ENCODE measurements at regions not wholly inside any gene's neighbourhood (a gene's known extent, or its start where the extent isn't known, plus 50 kb on each side); places are given as distances from the start of the nearest gene placed in this dataset.
"Not testable (repeated sequence)": the region's sequence is repeated elsewhere in the genome, so short reads cannot be mapped to it uniquely, and the experiment has no call there.

DNA sequence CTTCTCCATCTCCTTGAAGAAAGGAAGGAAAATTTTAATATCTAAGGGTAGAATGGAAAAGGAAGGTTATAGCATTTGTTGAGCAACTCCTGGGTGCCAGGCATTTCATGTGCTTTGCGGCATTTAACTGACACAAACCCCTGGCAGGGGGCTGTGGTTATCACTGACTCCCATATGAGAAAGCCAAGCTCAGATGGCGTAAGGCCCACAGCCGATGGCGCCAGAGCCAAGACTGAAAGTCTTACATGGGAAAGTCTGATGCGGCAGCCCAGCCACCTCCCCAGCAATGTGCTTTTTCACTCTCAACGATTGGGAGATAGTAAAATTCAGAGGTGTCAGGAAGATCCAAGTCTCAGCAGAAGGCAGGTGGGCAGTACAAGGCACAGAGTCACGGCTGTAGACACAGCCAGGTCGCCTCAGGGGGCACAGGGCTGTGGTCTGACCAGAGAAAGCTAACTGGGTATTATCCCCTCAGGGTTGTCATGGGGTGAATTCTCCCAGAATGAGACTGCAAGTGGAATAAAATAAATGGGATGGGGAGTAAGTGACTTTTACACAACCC, 324.2 kb upstream of the NCKAP5 start:
- Mint-ChIP-seq H3K4me1 (peaks cover 0 to 3% (median 0%) of the 10 kb centered on the region in 3 donors), H3K27me3 (no peaks in the 10 kb centered on the region), H3K27ac (no peak overlapping the region), H3K9me3 (peaks cover 0 to 4% (median 0%) of the 10 kb centered on the region in 3 donors), H3K36me3 (no peaks in the 10 kb centered on the region), H3K4me3 (no peak overlapping the region)
- no peak for DNase-seq
- ATAC-seq (replicated peaks in 1 of 4) = no peak
- ChIA-PET CTCF (no interaction called here), POLR2A (no interaction called here)
- H3K4me1 ChIP-seq (ENCODE audit: control insufficient read depth in 1 of 2, extremely low read depth in 1 of 2, insufficient read depth in 2 of 2, low read length in 2 of 2) = no peaks in the 10 kb centered on the region
- 61% methylated on average over 6 of the region's 8 CpGs for WGBS (ENCODE audit: insufficient coverage)
- H3K27ac ChIP-seq (ENCODE audit: low read length) = no peak overlapping the region
- no peaks in the 10 kb centered on the region for H3K9me3 ChIP-seq
- H3K4me3 ChIP-seq (ENCODE audit: control insufficient read depth in 1 of 2, extremely low read depth in 1 of 2, low read length in 1 of 2) = no peak overlapping the region
- H3K36me3 ChIP-seq (ENCODE audit: control insufficient read depth in 2 of 2, extremely low read depth in 1 of 2, insufficient read depth in 1 of 2, low read length in 1 of 2) = no peaks in the 10 kb centered on the region
- H3K27me3 ChIP-seq (replicated peaks in 1 of 2; ENCODE audit: control insufficient read depth in 2 of 2, extremely low read depth in 1 of 2, insufficient read depth in 2 of 2, low read length in 1 of 2) = peaks cover 0 to 12% of the 10 kb centered on the region in 2 experiments

DNA sequence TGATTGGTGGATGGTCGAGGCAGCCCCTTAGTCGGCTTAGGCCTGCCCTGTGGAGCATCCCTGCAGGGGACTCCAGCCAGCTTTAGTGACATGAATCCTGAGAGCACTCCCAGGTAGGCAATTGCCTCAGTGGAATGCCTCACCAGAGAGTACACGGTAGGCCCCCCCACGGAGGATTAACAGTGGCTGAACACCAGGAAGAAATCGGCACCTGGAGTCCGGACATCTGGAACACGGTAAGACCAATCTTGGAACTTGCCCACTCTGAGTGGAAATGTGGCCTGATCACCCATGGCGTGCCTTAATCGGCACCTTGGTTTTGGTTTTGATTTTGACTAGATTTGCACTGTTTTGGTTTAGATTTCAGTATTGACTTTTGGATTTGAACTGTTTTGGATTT, 326.2 kb upstream of the NCKAP5 start:
- no peaks in the 10 kb centered on the region for H3K4me1 ChIP-seq (ENCODE audit: control insufficient read depth in 1 of 2, extremely low read depth in 1 of 2, insufficient read depth in 2 of 2, low read length in 2 of 2)
- H3K9me3 ChIP-seq = no peaks in the 10 kb centered on the region
- Mint-ChIP-seq H3K9me3 (peaks cover 0 to 4% (median 0%) of the 10 kb centered on the region in 3 donors), H3K27me3 (peaks cover 0 to 5% of the 10 kb centered on the region in 2 donors), H3K4me3 (no peak overlapping the region), H3K36me3 (no peaks in the 10 kb centered on the region), H3K27ac (no peak overlapping the region), H3K4me1 (peaks cover 0 to 3% (median 0%) of the 10 kb centered on the region in 3 donors)
- no peak for DNase-seq
- H3K4me3 ChIP-seq (ENCODE audit: control insufficient read depth in 1 of 2, extremely low read depth in 1 of 2, low read length in 1 of 2) = no peak overlapping the region
- CTCF ChIA-PET = no interaction called here
- H3K36me3 ChIP-seq (ENCODE audit: control insufficient read depth in 2 of 2, extremely low read depth in 1 of 2, insufficient read depth in 1 of 2, low read length in 1 of 2) = no peaks in the 10 kb centered on the region
- H3K27me3 ChIP-seq (replicated peaks in 1 of 2; ENCODE audit: control insufficient read depth in 2 of 2, extremely low read depth in 1 of 2, insufficient read depth in 2 of 2, low read length in 1 of 2) = peaks cover 0 to 14% of the 10 kb centered on the region in 2 experiments
- H3K27ac ChIP-seq (ENCODE audit: low read length) = no peak overlapping the region
- ATAC-seq (replicated peaks in 1 of 4) = no peak
- POLR2A ChIA-PET = no interaction called here
- WGBS (ENCODE audit: insufficient coverage) = 90% methylated on average over 9 of the region's 9 CpGs

DNA sequence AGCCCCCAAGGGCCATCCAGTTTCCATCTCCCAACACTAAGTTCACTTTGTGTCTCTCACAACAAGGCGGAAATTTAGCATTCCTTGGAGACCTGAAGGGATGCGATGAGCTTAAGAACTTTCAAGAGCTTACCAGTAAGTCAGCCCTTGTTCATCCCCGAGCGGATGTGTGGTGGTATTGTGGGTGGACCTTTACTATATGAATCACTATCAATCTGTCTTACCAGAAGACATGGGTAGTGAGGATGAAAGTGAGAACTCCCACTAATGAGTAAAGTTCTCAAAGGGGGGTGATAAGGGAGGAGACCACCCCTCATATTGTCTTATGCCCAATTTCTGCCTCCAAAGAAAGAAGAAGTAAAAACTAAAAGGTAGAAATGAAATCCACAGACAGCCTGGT, 329.6 kb upstream of the NCKAP5 start:
- H3K27ac ChIP-seq (ENCODE audit: low read length); H3K27me3 ChIP-seq (replicated peaks in 1 of 2; ENCODE audit: control insufficient read depth in 2 of 2, extremely low read depth in 1 of 2, insufficient read depth in 2 of 2, low read length in 1 of 2); H3K36me3 Mint-ChIP-seq; H3K4me1 ChIP-seq (ENCODE audit: control insufficient read depth in 1 of 2, extremely low read depth in 1 of 2, insufficient read depth in 2 of 2, low read length in 2 of 2); CTCF ChIA-PET; H3K27ac Mint-ChIP-seq; H3K4me3 Mint-ChIP-seq; ATAC-seq (replicated peaks in 1 of 4); DNase-seq; H3K9me3 ChIP-seq; H3K4me3 ChIP-seq (ENCODE audit: control insufficient read depth in 1 of 2, extremely low read depth in 1 of 2, low read length in 1 of 2); H3K4me1 Mint-ChIP-seq; POLR2A ChIA-PET; H3K36me3 ChIP-seq (ENCODE audit: control insufficient read depth in 2 of 2, extremely low read depth in 1 of 2, insufficient read depth in 1 of 2, low read length in 1 of 2); H3K9me3 Mint-ChIP-seq: not testable (repeated sequence)
- peaks cover 10 to 19% of the 10 kb centered on the region in 2 donors for H3K27me3 Mint-ChIP-seq
- no CpG with 5 or more reads among the region's 4 CpGs for WGBS (ENCODE audit: insufficient coverage)

GRCh38 chr2:133900909-133901308, 332.6 kb upstream of the NCKAP5 start:
- DNase-seq (no peak), ATAC-seq (replicated peaks in 1 of 4) (no peak)
- Histone ChIP-seq H3K4me3 (ENCODE audit: control insufficient read depth in 1 of 2, extremely low read depth in 1 of 2, low read length in 1 of 2) (no peak overlapping the region), H3K27ac (ENCODE audit: low read length) (no peak overlapping the region), H3K27me3 (replicated peaks in 1 of 2; ENCODE audit: control insufficient read depth in 2 of 2, extremely low read depth in 1 of 2, insufficient read depth in 2 of 2, low read length in 1 of 2) (peaks cover 0 to 3% of the 10 kb centered on the region in 2 experiments), H3K4me1 (ENCODE audit: control insufficient read depth in 1 of 2, extremely low read depth in 1 of 2, insufficient read depth in 2 of 2, low read length in 2 of 2) (no peaks in the 10 kb centered on the region), H3K9me3 (no peaks in the 10 kb centered on the region), H3K36me3 (ENCODE audit: control insufficient read depth in 2 of 2, extremely low read depth in 1 of 2, insufficient read depth in 1 of 2, low read length in 1 of 2) (no peaks in the 10 kb centered on the region)
- Mint-ChIP-seq H3K27ac (no peak overlapping the region), H3K4me3 (no peak overlapping the region), H3K36me3 (no peaks in the 10 kb centered on the region), H3K9me3 (no peaks in the 10 kb centered on the region), H3K27me3 (peaks cover 10 to 23% of the 10 kb centered on the region in 2 donors), H3K4me1 (no peaks in the 10 kb centered on the region)
- no CpG with 5 or more reads among the region's 3 CpGs for WGBS (ENCODE audit: insufficient coverage)
- CTCF ChIA-PET = no interaction called here
- POLR2A ChIA-PET = no interaction called here

GRCh38 chr2:133906396-133906795, 338.1 kb upstream of the NCKAP5 start:
- peaks cover 3 to 14% (median 4%) of the 10 kb centered on the region in 3 donors for H3K9me3 Mint-ChIP-seq
- no peak overlapping the region for H3K4me3 ChIP-seq (ENCODE audit: control insufficient read depth in 1 of 2, extremely low read depth in 1 of 2, low read length in 1 of 2)
- H3K27ac ChIP-seq (ENCODE audit: low read length) = no peak overlapping the region
- peaks cover 16 to 27% of the 10 kb centered on the region in 2 donors for H3K27me3 Mint-ChIP-seq
- no peak for DNase-seq
- CTCF ChIA-PET = interaction anchor here in 1 of 2 donors (0.5 kb wide), 1 partner anchor 67 kb away, joined by 3 read pairs; no protein-coding TSS in a partner anchor
- no peaks in the 10 kb centered on the region for H3K4me1 ChIP-seq (ENCODE audit: control insufficient read depth in 1 of 2, extremely low read depth in 1 of 2, insufficient read depth in 2 of 2, low read length in 2 of 2)
- POLR2A ChIA-PET = no interaction called here
- H3K27me3 ChIP-seq (replicated peaks in 1 of 2; ENCODE audit: control insufficient read depth in 2 of 2, extremely low read depth in 1 of 2, insufficient read depth in 2 of 2, low read length in 1 of 2) = no peaks in the 10 kb centered on the region
- no peaks in the 10 kb centered on the region for H3K36me3 ChIP-seq (ENCODE audit: control insufficient read depth in 2 of 2, extremely low read depth in 1 of 2, insufficient read depth in 1 of 2, low read length in 1 of 2)
- no peaks in the 10 kb centered on the region for H3K36me3 Mint-ChIP-seq
- H3K4me3 Mint-ChIP-seq = no peak overlapping the region
- H3K4me1 Mint-ChIP-seq = no peaks in the 10 kb centered on the region
- no peak overlapping the region for H3K27ac Mint-ChIP-seq
- ATAC-seq (replicated peaks in 1 of 4) = no peak
- no peaks in the 10 kb centered on the region for H3K9me3 ChIP-seq

DNA sequence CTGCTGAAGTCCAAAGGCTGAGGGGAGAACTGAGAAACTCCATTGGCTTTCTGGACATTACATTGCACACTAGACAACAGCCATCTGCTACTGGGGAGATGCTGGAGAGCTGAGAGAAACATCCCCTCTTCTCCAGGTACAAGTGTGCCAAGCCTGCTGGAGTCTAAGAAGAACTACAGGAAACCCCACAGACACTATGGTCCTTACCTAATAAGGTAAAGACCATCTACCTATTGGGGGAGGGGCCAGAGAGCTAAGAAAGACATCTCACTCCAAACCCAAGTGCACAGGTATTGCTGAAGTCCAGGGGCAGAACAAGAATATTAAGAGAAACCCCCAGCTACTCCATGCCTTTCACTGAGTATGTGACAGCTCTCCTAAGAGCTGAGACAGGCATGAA, 338.7 kb upstream of the NCKAP5 start:
- H3K27ac Mint-ChIP-seq = no peak overlapping the region
- no peaks in the 10 kb centered on the region for H3K4me1 ChIP-seq (ENCODE audit: control insufficient read depth in 1 of 2, extremely low read depth in 1 of 2, insufficient read depth in 2 of 2, low read length in 2 of 2)
- DNase-seq = no peak
- H3K27me3 ChIP-seq (replicated peaks in 1 of 2; ENCODE audit: control insufficient read depth in 2 of 2, extremely low read depth in 1 of 2, insufficient read depth in 2 of 2, low read length in 1 of 2) = no peaks in the 10 kb centered on the region
- ChIA-PET CTCF (no interaction called here), POLR2A (no interaction called here)
- H3K36me3 Mint-ChIP-seq = no peaks in the 10 kb centered on the region
- no peak overlapping the region for H3K27ac ChIP-seq (ENCODE audit: low read length)
- H3K27me3 Mint-ChIP-seq = peaks cover 15 to 24% of the 10 kb centered on the region in 2 donors
- peaks cover 3 to 14% (median 4%) of the 10 kb centered on the region in 3 donors for H3K9me3 Mint-ChIP-seq
- no peaks in the 10 kb centered on the region for H3K36me3 ChIP-seq (ENCODE audit: control insufficient read depth in 2 of 2, extremely low read depth in 1 of 2, insufficient read depth in 1 of 2, low read length in 1 of 2)
- no peak for ATAC-seq (replicated peaks in 1 of 4)
- H3K4me3 Mint-ChIP-seq = no peak overlapping the region
- H3K4me3 ChIP-seq (ENCODE audit: control insufficient read depth in 1 of 2, extremely low read depth in 1 of 2, low read length in 1 of 2) = no peak overlapping the region
- no peaks in the 10 kb centered on the region for H3K9me3 ChIP-seq
- H3K4me1 Mint-ChIP-seq = no peaks in the 10 kb centered on the region

DNA sequence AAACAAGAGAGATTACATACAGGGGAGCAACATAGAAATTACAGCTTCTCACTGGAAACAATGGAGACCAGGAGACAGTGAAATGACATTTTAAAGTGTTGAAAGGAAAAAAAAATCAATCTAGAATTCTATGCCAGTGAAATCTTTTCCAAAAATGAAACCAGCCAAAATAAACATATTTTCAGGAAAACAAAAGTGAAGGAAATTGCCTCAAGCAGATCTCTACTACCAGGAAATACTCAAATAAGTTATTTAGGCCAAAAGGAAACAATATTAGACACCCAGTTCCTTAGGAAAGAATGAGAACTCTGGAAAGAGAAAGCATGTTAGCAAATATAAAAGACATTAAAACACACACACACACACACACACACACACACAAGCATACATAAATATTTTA, 339.9 kb upstream of the NCKAP5 start:
- ChIA-PET CTCF (no interaction called here), POLR2A (no interaction called here)
- Mint-ChIP-seq H3K9me3 (peaks cover 3 to 14% (median 4%) of the 10 kb centered on the region in 3 donors), H3K27me3 (peaks cover 14 to 15% of the 10 kb centered on the region in 2 donors), H3K27ac (no peak overlapping the region), H3K4me3 (no peak overlapping the region), H3K36me3 (no peaks in the 10 kb centered on the region), H3K4me1 (no peaks in the 10 kb centered on the region)
- H3K4me1 ChIP-seq (ENCODE audit: control insufficient read depth in 1 of 2, extremely low read depth in 1 of 2, insufficient read depth in 2 of 2, low read length in 2 of 2) = no peaks in the 10 kb centered on the region
- no peaks in the 10 kb centered on the region for H3K36me3 ChIP-seq (ENCODE audit: control insufficient read depth in 2 of 2, extremely low read depth in 1 of 2, insufficient read depth in 1 of 2, low read length in 1 of 2)
- no peaks in the 10 kb centered on the region for H3K27me3 ChIP-seq (replicated peaks in 1 of 2; ENCODE audit: control insufficient read depth in 2 of 2, extremely low read depth in 1 of 2, insufficient read depth in 2 of 2, low read length in 1 of 2)
- ATAC-seq (replicated peaks in 1 of 4) = no peak
- no peak overlapping the region for H3K27ac ChIP-seq (ENCODE audit: low read length)
- H3K9me3 ChIP-seq = no peaks in the 10 kb centered on the region
- no peak for DNase-seq
- H3K4me3 ChIP-seq (ENCODE audit: control insufficient read depth in 1 of 2, extremely low read depth in 1 of 2, low read length in 1 of 2) = no peak overlapping the region

Measured in T-cell (primary cell).